Kidney (tissue), 13 donors: ENCODE measurements at regions not wholly inside any gene's neighbourhood (a gene's known extent, or its start where the extent isn't known, plus 50 kb on each side); places are given as distances from the start of the nearest gene placed in this dataset.
A peak's percentile ranks its signal among the peaks of the same experiment; 100 is the strongest.

Source experiments
- DNase-seq, 5 donors: peaks; one replicate each; pipeline ENCODE4 v3.0.0-alpha.2; 2013 to 2020
- FAIRE-seq: peaks from 2 replicates; lab custom pipeline; 2012; peaks lifted over from hg19 to GRCh38; lab: Jason Lieb, UNC
- H3K27ac ChIP-seq, 2 donors: one replicate each; pipeline ENCODE4 v1.7.0; 2013; ENCODE audit warnings: low read depth in 2 of 2, low read length in 2 of 2, inconsistent platforms in 1 of 2
- H3K27me3 ChIP-seq: one replicate; pipeline ENCODE4 v1.7.1; 2013; ENCODE audit warnings: low read length, inconsistent platforms; ENCODE audit not compliant: control insufficient read depth, insufficient read depth
- H3K36me3 ChIP-seq, 3 donors: one replicate each; pipeline versions ENCODE4 v1.7.0 to v1.7.1; 2013; ENCODE audit warnings: low read length in 3 of 3, control low read depth in 1 of 3, inconsistent platforms in 1 of 3; ENCODE audit not compliant: insufficient read depth in 3 of 3, control insufficient read depth in 2 of 3
- H3K4me1 ChIP-seq, 3 donors: one replicate each; pipeline versions ENCODE4 v1.7.0 to v1.7.1; 2013; ENCODE audit warnings: low read length in 3 of 3, inconsistent platforms in 1 of 3, low read depth in 1 of 3; ENCODE audit not compliant: control insufficient read depth in 2 of 3, insufficient read depth in 2 of 3
- H3K4me3 ChIP-seq, 3 donors: one replicate each; pipeline versions ENCODE4 v1.7.0 to v1.8.1; 2013; ENCODE audit warnings: low read length in 3 of 3, control low read depth in 1 of 3, inconsistent platforms in 1 of 3
- H3K9ac ChIP-seq, 3 donors: one replicate each; pipeline versions ENCODE4 v1.7.0 to v1.7.1; 2013; ENCODE audit warnings: low read length in 3 of 3, control low read depth in 1 of 3, inconsistent platforms in 1 of 3
- H3K9me3 ChIP-seq, 3 donors: one replicate each; pipeline versions ENCODE4 v1.7.0 to v1.7.1; 2013; ENCODE audit warnings: low read length in 3 of 3, control low read depth in 1 of 3, inconsistent platforms in 1 of 3; ENCODE audit not compliant: control insufficient read depth in 2 of 3, insufficient read depth in 1 of 3
- CTCF ChIP-seq: IDR thresholded peaks from 3 replicates; pipeline ENCODE4 v1.5.1; 2012; ENCODE audit warnings: mild to moderate bottlenecking, moderate library complexity, borderline replicate concordance; ENCODE audit not compliant: insufficient read depth; ENCODE audit errors: extremely low read depth
- intact Hi-C: fragments of 100-400 bp; cut with DNase I; formaldehyde crosslinking; loops from one replicate; pipeline ENCODE4 v1.11.1; 2022
- donor health status: control.
- donor health status: control.
- donor health status: control.
- donor health status: control.
- donor health status: control.
- donor health status: DM: yes; HTN: yes; CAD: no.
- donor health status: Normal renal cell carcinoma (clear cell type).

GRCh38 chr6:14921878-14922671 lies 323.8 kb upstream of the JARID2 start:
- DNase-seq, result peak in 3 of 5 donors; percentile 37 to 61 (median 54)
- Histone ChIP-seq H3K4me1 (peaks cover 0 to 9% (median 3%) of the 10 kb centered on the region in 3 donors), H3K36me3 (no peaks in the 10 kb centered on the region), H3K9ac (no peak overlapping the region), H3K27me3 (no peaks in the 10 kb centered on the region), H3K27ac (peak overlapping the region in 1 of 2 donors; percentile 61), H3K9me3 (no peaks in the 10 kb centered on the region), H3K4me3 (no peak overlapping the region)
- intact Hi-C loops, result no loop called here
- TF ChIP-seq CTCF, result no peak
- FAIRE-seq, result no peak

- FAIRE-seq (no peak), DNase-seq (no peak)
- H3K4me1 ChIP-seq, result peaks cover 0 to 9% (median 3%) of the 10 kb centered on the region in 3 donors
- intact Hi-C loops, result no loop called here
- H3K9me3 ChIP-seq, result no peaks in the 10 kb centered on the region
- no peaks in the 10 kb centered on the region for H3K27me3 ChIP-seq
- H3K4me3 ChIP-seq, result no peak overlapping the region
- TF ChIP-seq CTCF, result no peak
- no peaks in the 10 kb centered on the region for H3K36me3 ChIP-seq
- no peak overlapping the region for H3K27ac ChIP-seq
- no peak overlapping the region for H3K9ac ChIP-seq
Measured at GRCh38 chr6:14922706-14923460, 323.0 kb upstream of the JARID2 start.

GRCh38 chr6:14924126-14925024 lies 321.5 kb upstream of the JARID2 start:
- no peaks in the 10 kb centered on the region for H3K9me3 ChIP-seq
- no peak overlapping the region for H3K27ac ChIP-seq
- no peak overlapping the region for H3K4me3 ChIP-seq
- no peak for TF ChIP-seq CTCF
- no peaks in the 10 kb centered on the region for H3K27me3 ChIP-seq
- H3K9ac ChIP-seq, result no peak overlapping the region
- peak in 4 of 5 donors; percentile 89 to 95 (median 92) for DNase-seq
- no peaks in the 10 kb centered on the region for H3K36me3 ChIP-seq
- FAIRE-seq, result no peak
- H3K4me1 ChIP-seq, result peaks cover 0 to 9% (median 3%) of the 10 kb centered on the region in 3 donors
- intact Hi-C loops, result no loop called here
